NCI-H1417 treated with DMSO at 0.1 percent for 48 hours (cell line): ENCODE measurements at regions not wholly inside any gene's neighbourhood (a gene's known extent, or its start where the extent isn't known, plus 50 kb on each side); places are given as distances from the start of the nearest gene placed in this dataset.
"Not testable (repeated sequence)": the region's sequence is repeated elsewhere in the genome, so short reads cannot be mapped to it uniquely, and the experiment has no call there.

Source experiments
- DNase-seq: peaks from one replicate; lab custom pipeline; 2025; lab: John Stamatoyannopoulos, UW

DNA sequence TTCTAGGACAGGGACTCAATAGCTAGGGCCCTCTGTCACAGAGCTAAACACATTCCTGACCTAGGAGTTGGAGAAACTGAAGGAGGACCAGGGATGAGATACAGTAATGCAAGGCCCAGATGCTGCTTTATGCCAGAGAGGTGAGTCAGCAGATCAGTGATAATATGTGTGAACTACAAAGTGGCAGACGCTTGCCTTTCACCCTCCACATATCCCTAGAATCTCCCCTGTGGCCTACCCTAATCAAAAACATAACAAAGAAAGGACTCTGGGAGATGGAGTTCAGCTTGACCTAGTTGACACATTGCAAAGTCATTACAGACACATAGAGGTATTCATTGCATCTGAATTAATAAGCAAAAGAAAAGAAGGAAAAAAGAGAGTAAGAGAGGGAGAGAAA, 417.6 kb upstream of the DYNLRB2 start:
- DNase-seq = no peak

DNA sequence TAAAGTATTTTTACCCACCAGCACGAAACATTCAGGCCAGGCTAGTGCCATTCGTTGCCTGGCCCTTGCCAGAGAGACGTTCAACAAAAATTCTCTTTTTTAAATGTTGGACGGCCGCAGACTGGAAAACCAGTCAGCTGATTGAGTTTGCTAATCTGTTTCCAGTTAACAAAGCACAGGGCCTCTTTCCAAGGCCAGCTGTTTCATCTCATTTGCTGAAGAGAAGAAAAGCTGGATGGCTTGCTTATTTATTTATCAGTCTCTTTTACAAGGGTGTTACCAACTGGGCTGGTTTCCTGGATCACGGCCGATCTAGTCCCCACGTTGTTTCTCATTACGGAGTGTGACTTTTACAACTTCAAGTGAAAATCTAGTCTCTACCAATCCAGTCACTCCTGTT, 418.7 kb upstream of the DYNLRB2 start:
- no peak for DNase-seq

DNA sequence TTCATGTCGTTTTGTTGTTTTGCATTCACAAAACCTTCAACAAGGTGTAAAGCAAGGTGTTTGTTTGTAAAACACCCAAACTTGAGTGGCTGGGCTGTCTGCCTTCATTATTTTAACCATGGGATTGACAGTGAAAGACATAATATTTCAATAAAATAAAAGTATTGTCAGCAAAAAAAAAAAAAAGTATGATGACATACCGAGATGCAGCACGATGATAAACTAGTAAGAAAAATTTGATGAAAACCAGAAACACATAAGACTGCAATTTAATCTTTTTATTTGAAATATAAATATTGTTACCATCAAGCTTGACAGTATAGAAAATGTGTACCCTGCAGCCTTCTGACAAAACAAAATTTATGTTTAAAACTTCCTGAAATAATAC, 419.3 kb upstream of the DYNLRB2 start:
- DNase-seq = no peak

DNA sequence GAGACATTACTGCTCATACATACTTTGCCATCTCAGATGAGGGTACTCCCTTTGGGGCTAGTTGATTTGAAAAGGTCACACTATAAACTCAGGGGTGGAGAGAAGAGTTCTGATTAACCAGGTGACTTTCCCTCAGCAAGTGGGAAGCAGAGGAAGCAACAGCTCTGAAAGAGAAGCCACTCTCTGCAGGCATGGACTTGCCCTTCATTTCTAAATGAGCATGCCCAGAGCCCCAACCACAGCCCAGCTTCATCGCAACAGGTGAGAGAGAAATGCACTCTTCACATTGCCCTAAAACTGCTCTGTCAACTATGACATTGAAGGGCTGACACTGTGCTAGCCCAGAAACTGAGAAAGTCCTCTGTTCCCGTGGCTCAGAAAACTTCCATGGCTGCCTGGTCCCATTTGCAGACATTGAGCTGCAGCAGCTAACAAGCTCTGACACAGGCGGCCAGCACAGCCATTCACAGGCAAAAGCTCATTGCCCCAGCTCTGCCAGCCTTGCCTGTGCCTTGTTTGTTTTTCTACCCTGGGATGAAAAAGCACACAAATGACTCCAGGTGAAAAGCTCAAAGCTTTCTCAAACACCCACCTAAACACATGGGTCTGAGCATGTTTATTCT, 419.8 kb upstream of the DYNLRB2 start:
- no peak for DNase-seq

DNA sequence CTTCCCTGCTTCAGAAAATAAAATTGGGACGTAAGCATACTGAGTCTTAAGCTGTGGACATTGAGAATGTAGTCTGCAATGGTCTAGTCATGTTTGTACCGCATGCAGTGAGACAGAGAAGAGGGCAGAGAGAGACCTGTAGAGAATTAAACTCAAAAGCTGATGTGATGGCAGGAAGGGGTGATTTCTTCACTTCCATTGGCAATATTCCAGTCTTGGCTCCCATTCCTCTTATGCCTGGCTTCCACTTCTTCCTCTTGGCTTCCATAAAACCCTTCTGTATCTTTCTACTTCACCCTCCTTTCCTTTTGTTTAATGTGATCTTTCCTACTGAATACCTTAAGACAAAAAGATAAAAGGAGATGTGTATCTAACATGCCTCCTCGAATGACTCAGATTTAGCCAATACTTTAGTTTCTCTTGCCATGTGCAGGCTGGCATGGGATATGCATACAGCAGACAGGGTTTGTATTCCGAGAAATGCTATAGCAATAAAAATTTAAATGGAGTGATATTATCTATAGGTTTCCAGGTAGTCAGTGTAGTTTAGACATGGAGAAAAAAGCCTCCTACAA, 423.1 kb upstream of the DYNLRB2 start:
- no peak for DNase-seq

DNA sequence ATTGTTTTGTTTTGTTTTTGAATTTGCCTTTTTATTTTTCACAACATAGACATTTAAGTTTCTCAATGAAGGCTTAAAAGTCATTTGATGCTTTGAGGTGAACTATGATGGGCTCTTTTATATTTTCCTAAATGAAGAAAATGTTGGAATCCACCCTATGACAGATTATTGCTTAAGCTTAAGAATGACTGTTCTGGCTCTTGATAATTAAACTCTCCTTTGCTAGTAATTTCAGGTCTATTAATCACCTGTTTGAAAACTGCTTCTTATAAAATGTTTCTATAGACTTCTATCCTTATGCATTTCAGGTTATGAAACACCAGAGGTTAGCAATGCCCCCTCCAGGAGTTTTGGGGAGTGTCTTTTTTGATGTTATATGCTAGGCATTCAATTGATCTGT, 424.1 kb upstream of the DYNLRB2 start:
- DNase-seq = no peak

DNA sequence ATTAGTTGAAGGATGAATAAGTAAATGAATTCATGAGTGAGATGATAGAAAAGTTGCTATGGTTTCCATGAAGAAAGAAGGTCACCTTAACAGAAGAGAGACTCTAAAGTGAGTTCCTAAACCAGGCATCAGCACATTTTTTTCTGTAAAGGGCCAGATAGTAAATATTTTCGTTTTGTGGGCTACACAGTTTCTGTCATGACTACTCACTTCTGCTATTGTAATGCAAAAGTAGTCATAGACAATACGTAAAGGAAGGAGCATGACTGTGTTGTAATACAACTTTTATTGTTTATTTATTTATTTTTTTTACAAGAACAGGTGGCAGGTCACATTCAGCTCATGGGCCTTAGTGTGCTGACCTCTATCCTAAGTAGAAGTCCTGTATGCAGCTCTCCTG, 426.1 kb upstream of the DYNLRB2 start:
- DNase-seq = no peak

DNA sequence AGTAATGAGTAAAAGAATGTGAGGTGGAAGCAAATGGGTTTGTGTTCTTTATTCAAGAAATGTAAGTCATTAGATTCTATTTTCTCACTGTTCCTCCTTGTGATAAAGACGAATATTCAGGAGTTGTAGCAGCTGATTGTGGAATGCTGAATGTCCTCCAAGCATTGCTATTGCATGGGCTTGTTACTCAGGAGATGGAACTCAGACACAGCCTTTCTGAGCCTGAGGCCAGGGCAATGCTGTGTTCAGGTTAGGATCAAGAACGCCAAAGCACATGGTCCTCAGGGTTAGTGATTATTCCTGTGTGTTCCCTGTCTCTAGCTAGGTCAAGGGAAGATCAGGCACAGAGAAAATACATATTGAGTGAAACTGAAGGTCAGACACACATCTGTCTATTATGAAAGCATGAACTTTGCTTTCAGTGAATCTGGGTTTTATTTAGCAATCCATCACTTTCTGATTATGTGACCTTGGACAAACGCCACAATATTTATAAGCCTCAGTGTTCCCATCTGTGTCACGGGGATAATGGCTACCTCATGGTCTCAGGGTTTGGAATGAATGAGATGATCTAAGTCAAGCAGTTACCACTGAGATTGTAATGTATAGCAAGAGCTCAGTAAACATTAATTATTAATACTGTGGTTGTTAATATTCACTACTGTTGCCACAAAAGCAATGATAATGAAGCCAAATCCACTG, 426.8 kb upstream of the DYNLRB2 start:
- DNase-seq = no peak

DNA sequence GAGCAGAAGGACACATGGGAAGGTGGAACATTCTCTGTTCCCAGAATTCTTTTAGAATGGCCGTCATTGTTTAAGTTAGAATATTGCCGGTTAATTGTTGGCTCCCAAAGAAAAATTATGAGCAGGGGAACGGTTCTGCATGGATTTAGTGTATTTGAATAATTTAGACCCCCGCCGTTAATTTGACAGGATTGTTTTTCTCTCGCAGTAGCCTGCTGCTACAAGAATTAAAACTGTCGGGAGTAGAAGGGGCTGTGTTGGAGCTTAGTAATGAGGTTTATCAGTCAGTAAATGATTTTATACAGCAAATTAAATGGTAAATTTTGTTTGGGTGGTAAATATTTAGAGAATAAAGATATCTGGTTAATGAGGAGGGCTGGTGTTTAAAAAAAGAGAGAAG, 431.2 kb upstream of the DYNLRB2 start:
- no peak for DNase-seq

DNA sequence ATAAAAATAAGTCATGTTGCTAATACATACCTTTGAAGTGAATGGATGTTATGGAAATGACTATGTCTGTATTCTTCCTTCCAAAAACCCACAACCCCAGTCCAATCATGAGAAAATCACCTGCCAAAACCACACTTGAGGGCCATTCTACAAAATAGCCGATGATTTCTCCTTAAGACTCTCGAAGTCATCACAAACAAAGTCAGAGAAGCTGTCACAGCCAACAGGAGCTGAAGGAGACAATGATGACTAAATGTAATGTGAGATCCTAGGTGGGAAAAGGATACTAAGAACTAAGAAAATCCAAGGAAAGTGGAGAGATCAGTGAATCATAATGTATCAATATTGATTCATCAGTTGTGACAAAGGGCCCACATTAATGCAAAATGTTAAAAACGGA, 432.9 kb upstream of the DYNLRB2 start:
- no peak for DNase-seq

DNA sequence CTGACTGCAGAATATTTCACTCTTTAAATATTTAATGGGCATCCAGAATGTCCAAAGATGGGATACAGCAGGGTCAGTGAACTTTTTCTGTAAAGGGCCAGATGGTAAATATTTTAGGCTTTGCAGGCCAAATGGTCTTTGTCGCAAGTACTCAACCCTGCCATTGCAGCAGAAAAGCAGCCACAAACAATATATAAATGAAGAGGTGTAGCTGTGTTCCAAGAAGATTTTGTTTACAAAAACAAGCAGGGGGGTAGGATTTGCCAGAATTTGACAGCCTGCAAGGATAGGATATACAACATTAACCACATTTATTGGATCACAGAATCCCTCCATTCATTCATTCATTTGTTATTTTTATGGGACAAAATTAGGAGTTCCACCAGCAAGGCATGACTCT, 435.0 kb upstream of the DYNLRB2 start:
- no peak for DNase-seq

DNA sequence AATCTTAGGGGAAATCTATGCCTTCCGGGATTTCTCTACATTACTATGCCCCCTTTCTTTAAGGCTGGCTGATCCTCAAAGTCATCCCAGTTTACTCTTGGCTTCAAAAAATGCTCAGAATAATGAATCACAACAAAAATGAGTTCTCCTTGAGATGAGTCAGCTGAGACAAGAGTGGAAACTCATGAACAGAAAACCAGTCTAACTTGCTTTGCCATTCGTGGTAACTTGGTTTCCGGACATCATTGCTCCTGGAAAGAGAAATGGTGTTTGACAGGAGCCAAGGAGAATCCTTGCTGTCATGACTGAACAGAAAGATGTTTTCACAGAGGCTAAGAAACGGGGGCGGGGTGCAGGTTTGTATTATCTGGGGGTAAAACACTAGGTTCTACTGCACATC, 435.6 kb upstream of the DYNLRB2 start:
- no peak for DNase-seq

DNA sequence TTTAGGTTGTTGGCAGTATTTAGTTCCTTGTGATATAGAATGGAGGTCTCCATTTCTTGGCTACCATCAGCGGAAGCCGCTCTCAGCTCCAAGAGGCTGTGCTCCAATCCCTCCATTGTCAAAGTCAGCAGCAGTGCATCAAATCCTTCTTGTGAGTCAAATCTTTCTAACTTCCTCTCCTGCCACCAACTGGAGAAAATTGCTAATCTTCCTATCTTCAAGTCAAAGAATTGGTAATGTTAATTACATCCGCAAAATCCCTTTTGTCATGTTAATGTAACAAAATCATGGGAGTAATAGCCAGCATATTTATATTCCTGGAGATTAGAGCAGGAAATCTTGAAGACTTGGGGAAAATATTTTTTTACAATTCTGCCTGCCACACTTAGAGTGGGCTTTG, 436.4 kb upstream of the DYNLRB2 start:
- DNase-seq = no peak

DNA sequence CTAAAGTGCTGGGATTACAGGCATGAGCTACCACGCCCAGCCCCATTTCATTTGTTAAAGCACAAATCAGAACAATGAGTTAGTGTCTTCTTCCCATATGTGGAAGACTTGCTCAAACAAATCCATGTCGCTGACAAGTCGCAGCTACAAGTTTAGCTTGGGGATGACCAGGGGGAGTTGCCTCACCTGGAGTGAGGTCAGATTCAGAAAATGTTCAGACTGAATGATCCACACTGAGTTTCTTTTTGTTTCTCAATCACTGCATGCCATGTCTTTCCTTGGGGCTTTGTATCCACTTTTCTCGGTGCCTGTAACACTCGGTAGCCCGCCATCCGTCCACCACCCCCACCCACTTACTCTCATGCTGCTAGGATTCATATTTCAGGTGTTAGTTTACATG, 437.3 kb upstream of the DYNLRB2 start:
- no peak for DNase-seq

DNA sequence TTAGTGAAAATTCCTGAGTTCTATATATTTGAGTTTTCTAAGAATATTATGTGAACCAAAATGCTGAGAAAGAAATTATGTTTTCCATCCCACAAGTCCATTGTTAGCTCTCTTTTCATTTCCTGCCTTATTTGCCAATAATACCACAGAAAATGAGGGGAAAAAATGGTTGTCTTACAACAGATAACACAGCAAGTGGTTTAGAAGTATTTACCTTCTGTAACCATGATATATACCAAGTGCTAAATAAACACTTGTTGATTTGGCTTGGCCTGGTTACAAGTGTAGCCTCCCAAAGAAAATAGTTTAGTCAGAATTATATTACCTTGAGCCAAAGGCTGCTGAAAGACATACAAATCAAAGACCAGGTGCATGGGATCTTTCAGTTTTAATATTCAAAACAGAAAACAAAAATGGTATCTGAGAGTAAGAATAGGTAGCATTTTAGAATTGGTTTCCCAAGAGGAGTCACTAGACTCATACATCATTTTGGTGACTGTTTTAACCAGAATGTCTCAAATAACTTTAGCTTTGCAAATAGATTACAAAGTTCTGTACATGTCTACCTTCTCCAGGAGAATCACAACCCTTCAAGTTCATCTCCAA, 439.8 kb upstream of the DYNLRB2 start:
- DNase-seq = no peak

DNA sequence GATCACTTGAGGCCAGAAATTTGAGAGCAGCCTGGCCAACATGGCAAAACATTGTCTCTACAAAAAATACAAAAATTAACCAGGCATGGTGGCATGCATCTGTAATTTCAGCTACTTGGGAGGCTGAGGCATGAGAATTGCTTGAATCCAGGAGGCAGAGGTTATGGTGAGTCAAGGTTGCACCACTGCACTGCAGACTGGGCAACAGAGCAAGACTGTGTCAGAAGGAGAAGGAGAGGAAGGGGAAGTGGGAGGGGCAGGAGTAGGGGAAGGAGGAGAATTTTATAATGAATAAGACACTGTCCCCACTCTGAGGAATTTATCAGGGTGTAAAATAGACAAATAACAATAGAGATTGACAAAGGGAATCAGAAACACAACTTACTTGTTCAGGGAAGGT, 440.6 kb upstream of the DYNLRB2 start:
- no peak for DNase-seq

DNA sequence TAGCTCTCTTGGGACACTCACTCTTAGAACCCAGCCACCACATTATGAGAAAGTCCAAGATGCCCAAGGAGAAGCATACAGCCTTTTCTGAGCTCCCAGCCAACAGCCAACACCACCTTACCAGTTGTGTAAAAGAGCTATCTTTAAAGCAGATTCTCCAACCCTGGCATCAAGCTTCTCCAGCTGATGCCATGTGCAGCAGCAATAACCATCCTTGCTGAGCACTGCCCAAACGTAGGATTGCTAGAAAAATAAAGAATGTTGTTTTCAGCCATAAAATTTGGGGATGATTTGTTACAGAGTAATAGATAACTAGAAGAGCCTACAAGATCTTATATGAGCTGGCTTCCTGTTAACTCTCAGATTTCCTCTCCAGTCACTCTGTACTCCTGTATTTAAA, 443.7 kb upstream of the DYNLRB2 start:
- DNase-seq = no peak

DNA sequence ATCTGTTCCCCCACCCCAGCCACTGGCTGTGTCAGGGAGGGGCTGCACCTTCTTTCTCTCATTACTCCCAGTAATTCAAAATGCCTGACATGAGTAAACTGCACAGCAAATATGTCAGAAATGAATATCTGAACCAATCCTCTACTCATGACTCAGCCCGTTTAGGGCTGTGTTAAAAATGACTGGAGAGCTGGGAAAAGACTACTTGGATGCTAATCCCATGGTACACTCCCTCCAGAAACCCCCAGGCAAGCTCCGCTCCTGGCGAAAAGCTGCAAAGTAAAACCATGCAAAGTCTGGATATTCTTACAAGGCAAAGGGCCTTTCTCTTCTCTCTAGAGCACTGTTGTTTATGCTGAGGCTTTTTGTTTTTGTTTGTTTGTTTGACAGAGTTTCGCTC, 448.1 kb upstream of the DYNLRB2 start:
- no peak for DNase-seq

DNA sequence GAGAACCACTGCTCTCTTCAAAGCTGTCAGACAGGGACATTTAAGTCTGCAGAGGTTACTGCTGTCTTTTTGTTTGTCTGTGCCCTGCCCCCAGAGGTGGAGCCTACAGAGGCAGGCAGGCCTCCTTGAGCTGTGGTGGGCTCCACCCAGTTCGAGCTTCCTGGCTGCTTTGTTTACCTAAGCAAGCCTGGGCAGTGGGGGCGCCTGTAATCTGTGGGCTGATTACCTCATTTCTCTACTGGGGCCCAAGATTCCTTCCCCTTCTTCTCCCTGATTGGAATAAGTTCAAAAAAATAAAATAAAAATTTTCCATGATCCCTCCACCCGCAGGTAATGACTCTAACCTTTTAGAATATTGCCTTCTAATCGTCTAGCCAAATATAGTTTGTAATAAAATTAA, 449.3 kb upstream of the DYNLRB2 start:
- DNase-seq = not testable (repeated sequence)

DNA sequence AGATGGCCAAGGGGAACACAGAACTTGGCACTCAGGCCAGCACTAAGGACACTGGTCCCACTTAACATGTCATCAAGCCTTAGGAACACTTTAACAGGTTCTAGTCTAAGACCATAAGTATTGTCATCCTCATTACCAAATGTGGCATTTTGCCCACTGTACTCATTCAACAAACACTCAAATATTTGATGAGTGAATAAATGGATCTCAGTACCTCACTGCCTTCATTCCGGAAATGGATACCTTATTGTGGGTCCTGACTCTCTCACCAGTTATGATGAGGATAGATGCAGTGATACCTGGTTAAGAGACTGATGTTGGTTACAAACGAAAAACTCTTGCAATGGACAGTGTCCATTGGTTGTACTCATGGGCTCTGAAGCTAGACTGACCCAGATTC, 455.2 kb upstream of the DYNLRB2 start:
- DNase-seq = no peak

DNA sequence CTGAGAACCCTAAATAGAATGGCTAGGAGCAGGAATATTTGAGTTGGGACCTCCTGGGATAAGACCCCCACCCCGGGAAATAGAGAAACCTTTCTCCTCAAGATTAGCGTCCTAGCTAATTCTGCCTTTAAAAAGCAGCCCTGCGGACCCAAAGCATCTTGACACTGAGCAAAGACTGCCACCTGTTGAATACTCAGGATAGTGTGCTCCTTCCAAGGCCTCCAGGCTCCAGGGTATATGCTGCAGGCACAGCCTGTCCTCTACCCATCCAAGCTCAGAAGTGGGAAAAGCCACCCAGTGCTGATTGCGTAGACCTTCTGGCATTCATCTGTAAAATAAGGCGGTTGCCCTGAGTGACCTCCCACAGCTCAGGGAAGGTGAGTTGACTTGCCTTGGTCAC, 456.2 kb upstream of the DYNLRB2 start:
- DNase-seq = no peak

DNA sequence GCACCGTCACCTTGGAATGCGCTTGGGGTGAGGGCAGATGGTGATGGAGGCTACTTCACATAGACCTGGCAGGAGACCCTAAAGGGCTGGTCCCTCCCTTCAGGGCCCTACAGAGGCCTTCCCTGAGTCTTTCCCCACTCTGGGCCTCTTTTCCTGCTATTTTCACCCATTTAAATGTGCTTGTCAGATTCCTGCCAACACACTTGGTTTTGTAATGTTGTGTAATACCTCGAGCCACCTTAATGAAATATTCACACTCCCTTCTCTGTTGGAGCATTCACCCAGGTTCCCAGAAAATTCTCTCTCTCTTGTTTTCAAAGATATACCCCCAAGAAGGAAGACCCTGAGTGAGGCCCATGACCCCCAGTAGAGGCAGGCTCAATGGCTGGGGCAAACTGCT, 456.6 kb upstream of the DYNLRB2 start:
- no peak for DNase-seq

DNA sequence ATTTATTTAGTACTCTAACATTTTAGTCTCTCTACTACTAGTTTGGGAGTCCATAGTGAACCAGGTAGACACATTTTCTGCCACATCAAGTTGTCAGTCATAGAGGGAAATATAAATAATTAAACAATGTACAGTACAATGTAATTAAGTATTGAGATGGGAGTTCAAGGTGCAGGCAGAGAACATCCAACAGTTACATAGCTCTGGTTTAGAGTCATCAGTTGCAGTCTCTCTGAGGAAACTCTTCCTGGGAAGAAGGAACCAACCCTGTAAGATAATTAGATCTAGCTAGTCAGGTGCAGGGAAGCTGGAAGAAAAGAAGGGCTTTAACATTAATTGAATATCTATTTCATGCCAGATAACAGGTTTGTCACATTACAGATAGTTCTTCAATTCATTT, 457.9 kb upstream of the DYNLRB2 start:
- no peak for DNase-seq

DNA sequence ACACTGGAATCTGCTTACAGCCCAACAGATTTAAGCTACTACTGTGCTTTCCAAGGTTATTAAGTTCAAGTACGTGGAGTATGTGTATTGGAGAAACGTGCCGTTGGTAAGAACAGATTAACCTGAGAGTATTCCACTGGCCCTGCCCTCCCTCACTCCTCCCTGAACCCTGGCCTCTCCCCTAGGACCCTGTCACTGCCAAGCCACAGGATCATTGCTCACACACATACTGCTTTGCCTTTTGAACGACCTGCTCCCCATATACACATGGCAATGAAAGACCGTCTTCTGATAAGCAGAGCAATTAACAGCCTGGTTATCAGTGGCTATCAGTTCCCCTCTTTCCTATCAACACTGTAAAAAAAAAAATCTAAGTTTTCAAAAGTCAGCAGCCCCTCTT, 458.9 kb upstream of the DYNLRB2 start:
- no peak for DNase-seq
